ENCODE measurements at regions not wholly inside any gene's neighbourhood (a gene's known extent, or its start where the extent isn't known, plus 50 kb on each side); places are given as distances from the start of the nearest gene placed in this dataset.

DNA sequence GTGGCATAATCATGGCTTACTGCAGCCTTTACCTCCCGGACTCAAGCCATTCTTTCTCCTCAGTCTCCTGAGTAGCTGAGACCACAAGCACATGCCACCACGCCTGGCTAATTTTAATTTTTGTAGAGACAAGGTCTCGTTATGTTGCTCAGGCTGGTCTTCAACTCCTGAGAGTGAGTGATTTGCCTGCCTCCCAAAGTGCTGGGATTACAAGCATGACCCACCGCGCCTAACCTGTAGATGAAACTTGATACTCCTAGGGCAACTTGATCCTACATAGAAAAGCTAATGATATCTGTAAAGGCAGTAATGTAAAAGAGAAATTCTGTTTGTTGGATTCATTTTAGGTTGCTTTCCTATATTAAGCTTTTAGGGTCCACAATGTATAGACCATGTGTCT, 391.9 kb upstream of the THRB start:
- no peak overlapping the region for H3K18ac ChIP-seq (ENCODE audit: low read depth, low read length)
- no peak overlapping the region for H3K27ac ChIP-seq (ENCODE audit: insufficient read depth, low read length)
- H4K8ac ChIP-seq (ENCODE audit: low read depth in 2 of 2, low read length in 2 of 2): no peak overlapping the region
- peaks cover 3% of the 10 kb centered on the region; the same call in 1 of the 2 replicates for H3K9me3 ChIP-seq (ENCODE audit: control insufficient read depth, insufficient read depth, low read length)
- H2BK120ac ChIP-seq (ENCODE audit: low read depth, low read length): no peak overlapping the region
- no peaks in the 10 kb centered on the region for H3K79me1 ChIP-seq (ENCODE audit: low read depth in 1 of 2, low read length in 2 of 2)
- no peak overlapping the region for H2AFZ ChIP-seq (replicated peaks; ENCODE audit: low read length, poor library complexity)
- dilution Hi-C loops (cut with HindIII; ENCODE audit: low sequenced_read_pairs, unreplicated experiment): no loop called here
- H2BK15ac ChIP-seq (ENCODE audit: low read depth, low read length): no peak overlapping the region
- H3K36me3 ChIP-seq (ENCODE audit: control insufficient read depth, insufficient read depth, low read length): no peaks in the 10 kb centered on the region
- ChIA-PET POLR2A (ENCODE audit: unreplicated experiment) (no interaction called here), CTCF (no interaction called here)
- WGBS, 2 experiments (ENCODE audit: extremely low coverage in 2 of 2, insufficient read length in 1 of 2): no CpG with 5 or more reads among the region's 5 CpGs
- no peaks in the 10 kb centered on the region for H4K20me1 ChIP-seq (ENCODE audit: insufficient read depth, low read length)
- H2AK9ac ChIP-seq (replicated peaks; ENCODE audit: low read depth, low read length, poor library complexity): no peak overlapping the region
- no peaks in the 10 kb centered on the region for H3K27me3 ChIP-seq (ENCODE audit: control insufficient read depth, insufficient read depth, low read length)
- H4K91ac ChIP-seq (ENCODE audit: insufficient read depth, low read depth, low read length): no peak overlapping the region
- H3K4me3 ChIP-seq (ENCODE audit: insufficient read depth, low read depth, low read length): no peak overlapping the region
- DNase-seq: no peak
- H3K4me1 ChIP-seq (ENCODE audit: control insufficient read depth, insufficient read depth, low read length): no peaks in the 10 kb centered on the region
- no peak for ATAC-seq (ENCODE audit: low read depth)
- TF ChIP-seq MAZ (IDR thresholded peaks at IDR 0.05; ENCODE audit: borderline replicate concordance, low read depth, low read length) (no peak), RAD21 (IDR thresholded peaks at IDR 0.05; ENCODE audit: low read length) (no peak), BHLHE40 (IDR thresholded peaks at IDR 0.05; ENCODE audit: low read depth, low read length) (no peak), RCOR1 (IDR thresholded peaks at IDR 0.05; ENCODE audit: insufficient replicate concordance, low read length) (no peak), FOS (IDR thresholded peaks at IDR 0.05; ENCODE audit: low read depth, low read length) (no peak), SMC3 (IDR thresholded peaks at IDR 0.05; ENCODE audit: low read depth, low read length) (no peak), CTCF (conservative IDR thresholded peaks at IDR 0.05; ENCODE audit: low read depth, low read length) (no peak), CEBPB (IDR thresholded peaks at IDR 0.05; ENCODE audit: low read depth, low read length) (no peak), MXI1 (IDR thresholded peaks at IDR 0.05; ENCODE audit: borderline replicate concordance, low read depth, low read length) (no peak), POLR2A (IDR thresholded peaks at IDR 0.05; ENCODE audit: low read depth, low read length) (no peak), MAFK (IDR thresholded peaks at IDR 0.05; ENCODE audit: low read depth, low read length) (no peak)
- TF ChIP-seq, protein P1, sequence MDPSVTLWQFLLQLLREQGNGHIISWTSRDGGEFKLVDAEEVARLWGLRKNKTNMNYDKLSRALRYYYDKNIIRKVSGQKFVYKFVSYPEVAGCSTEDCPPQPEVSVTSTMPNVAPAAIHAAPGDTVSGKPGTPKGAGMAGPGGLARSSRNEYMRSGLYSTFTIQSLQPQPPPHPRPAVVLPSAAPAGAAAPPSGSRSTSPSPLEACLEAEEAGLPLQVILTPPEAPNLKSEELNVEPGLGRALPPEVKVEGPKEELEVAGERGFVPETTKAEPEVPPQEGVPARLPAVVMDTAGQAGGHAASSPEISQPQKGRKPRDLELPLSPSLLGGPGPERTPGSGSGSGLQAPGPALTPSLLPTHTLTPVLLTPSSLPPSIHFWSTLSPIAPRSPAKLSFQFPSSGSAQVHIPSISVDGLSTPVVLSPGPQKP (IDR thresholded peaks at IDR 0.05; ENCODE audit: borderline replicate concordance, low read depth, low read length): no peak
- TF ChIP-seq, protein P2, sequence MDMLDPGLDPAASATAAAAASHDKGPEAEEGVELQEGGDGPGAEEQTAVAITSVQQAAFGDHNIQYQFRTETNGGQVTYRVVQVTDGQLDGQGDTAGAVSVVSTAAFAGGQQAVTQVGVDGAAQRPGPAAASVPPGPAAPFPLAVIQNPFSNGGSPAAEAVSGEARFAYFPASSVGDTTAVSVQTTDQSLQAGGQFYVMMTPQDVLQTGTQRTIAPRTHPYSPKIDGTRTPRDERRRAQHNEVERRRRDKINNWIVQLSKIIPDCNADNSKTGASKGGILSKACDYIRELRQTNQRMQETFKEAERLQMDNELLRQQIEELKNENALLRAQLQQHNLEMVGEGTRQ (IDR thresholded peaks at IDR 0.05; ENCODE audit: low read depth, low read length): no peak
- BruUV-seq (replicated peaks): no TSS peak
- H3K56ac ChIP-seq (ENCODE audit: extremely low read depth, insufficient read depth, low read length): no peak overlapping the region
- H2BK20ac ChIP-seq (ENCODE audit: low read depth, low read length): no peak overlapping the region
- no peak overlapping the region for H4K5ac ChIP-seq (ENCODE audit: low read depth, low read length)
- no peaks in the 10 kb centered on the region for H3K9me1 ChIP-seq (ENCODE audit: insufficient read depth, low read length)
- no peak overlapping the region for H3K4ac ChIP-seq (ENCODE audit: low read depth, low read length)
- H3K14ac ChIP-seq (replicated peaks; ENCODE audit: low read depth, low read length): no peak overlapping the region
- H3K23ac ChIP-seq (ENCODE audit: low read depth, low read length): no peak overlapping the region
- no peak overlapping the region for H2BK5ac ChIP-seq (ENCODE audit: low read depth, low read length, poor library complexity, severe bottlenecking)
- in situ Hi-C loops (cut with MboI; ENCODE audit: low sequenced_read_pairs): no loop called here
- intact Hi-C loops (cut with micrococcal nuclease): no loop called here
- no peak overlapping the region for H2AK5ac ChIP-seq (ENCODE audit: low read depth, low read length)
- no peak overlapping the region for H3K9ac ChIP-seq (ENCODE audit: low read depth, low read length)
- no peak overlapping the region for H3K4me2 ChIP-seq (ENCODE audit: low read depth, low read length)
